ENCODE measurements at regions not wholly inside any gene's neighbourhood (a gene's known extent, or its start where the extent isn't known, plus 50 kb on each side); places are given as distances from the start of the nearest gene placed in this dataset.

DNA sequence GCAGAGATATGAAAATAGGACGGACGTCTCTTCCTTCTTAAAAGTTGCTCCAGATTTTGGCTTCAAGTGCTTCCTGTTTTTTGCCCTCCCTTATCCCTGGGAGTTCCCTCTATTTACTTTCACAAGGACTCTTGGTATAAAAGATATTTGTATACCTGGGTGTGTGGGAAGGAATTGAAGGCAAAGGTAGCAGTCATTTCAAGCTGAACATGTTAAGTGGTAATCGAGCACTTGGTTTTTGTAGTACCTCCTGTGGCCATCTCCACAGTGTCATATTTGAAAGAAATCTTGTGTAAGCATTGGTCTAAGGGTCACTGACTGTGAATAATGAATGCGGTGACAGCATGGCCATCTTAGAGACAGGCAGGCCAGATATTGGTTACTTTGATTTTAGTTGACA is 593.6 kb downstream of the MTRR start:
- H3K9me3 ChIP-seq: no peaks in the 10 kb centered on the region
- no peak for DNase-seq
- TF ChIP-seq, protein P1, sequence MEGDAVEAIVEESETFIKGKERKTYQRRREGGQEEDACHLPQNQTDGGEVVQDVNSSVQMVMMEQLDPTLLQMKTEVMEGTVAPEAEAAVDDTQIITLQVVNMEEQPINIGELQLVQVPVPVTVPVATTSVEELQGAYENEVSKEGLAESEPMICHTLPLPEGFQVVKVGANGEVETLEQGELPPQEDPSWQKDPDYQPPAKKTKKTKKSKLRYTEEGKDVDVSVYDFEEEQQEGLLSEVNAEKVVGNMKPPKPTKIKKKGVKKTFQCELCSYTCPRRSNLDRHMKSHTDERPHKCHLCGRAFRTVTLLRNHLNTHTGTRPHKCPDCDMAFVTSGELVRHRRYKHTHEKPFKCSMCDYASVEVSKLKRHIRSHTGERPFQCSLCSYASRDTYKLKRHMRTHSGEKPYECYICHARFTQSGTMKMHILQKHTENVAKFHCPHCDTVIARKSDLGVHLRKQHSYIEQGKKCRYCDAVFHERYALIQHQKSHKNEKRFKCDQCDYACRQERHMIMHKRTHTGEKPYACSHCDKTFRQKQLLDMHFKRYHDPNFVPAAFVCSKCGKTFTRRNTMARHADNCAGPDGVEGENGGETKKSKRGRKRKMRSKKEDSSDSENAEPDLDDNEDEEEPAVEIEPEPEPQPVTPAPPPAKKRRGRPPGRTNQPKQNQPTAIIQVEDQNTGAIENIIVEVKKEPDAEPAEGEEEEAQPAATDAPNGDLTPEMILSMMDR (IDR thresholded peaks at IDR 0.05): no peak
- H3K4me3 ChIP-seq: no peak overlapping the region
- intact Hi-C loops (cut with DNase I; ENCODE audit: low total_unique reads): no loop called here
- peaks cover 0 to 13% (median 0%) of the 10 kb centered on the region in 3 donors for H3K36me3 ChIP-seq
- H3K27me3 ChIP-seq: no peaks in the 10 kb centered on the region
- H3K27ac ChIP-seq: no peak overlapping the region
- H3K4me1 ChIP-seq: peaks cover 0 to 13% (median 5%) of the 10 kb centered on the region in 4 donors

DNA sequence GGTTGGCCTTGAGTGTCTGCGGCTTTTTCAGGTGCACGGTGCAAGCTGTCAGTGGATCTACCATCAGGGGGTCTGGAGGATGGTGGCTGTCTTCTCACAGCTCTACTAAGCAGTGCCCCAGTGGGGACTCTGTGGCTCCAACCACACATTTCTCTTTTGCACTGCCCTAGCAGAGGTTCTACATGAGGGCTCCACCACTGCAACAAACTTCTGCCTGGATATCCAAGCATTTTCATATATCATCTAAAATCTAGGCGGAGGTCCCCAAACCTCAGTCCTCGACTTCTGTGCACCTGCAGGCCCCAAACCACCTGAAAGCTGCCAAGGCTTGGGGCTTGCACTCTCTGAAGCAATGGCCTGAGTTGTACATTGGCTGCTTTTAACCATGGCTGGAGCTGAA is 601.5 kb downstream of the MTRR start:
- intact Hi-C loops (cut with DNase I; ENCODE audit: low total_unique reads): no loop called here
- Histone ChIP-seq H3K4me3 (no peak overlapping the region), H3K27ac (no peak overlapping the region), H3K4me1 (no peaks in the 10 kb centered on the region), H3K27me3 (no peaks in the 10 kb centered on the region), H3K36me3 (no peaks in the 10 kb centered on the region), H3K9me3 (no peaks in the 10 kb centered on the region)
- no peak for DNase-seq
- TF ChIP-seq, protein P1 (IDR thresholded peaks at IDR 0.05): no peak

DNA sequence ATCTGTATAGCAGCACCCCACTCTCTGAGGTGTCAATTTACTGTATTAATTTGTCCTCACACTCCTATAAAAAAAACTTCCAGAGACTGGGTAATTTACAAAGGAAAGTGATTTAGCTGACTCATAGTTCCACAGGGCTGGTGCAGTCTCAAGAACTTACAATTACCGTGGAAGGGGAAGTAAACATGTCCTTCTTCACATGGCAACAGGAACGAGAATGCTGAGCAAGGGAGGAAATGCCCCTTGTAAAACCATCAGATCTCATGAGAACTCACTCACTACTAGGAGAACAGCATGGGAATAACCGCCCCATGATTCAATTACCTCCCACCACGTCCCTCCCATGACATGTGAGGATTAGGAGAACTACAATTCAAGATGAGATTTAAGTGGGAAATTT is 602.6 kb downstream of the MTRR start:
- Histone ChIP-seq H3K36me3 (no peaks in the 10 kb centered on the region), H3K9me3 (no peaks in the 10 kb centered on the region), H3K27me3 (no peaks in the 10 kb centered on the region), H3K4me1 (no peaks in the 10 kb centered on the region), H3K27ac (no peak overlapping the region), H3K4me3 (no peak overlapping the region)
- TF ChIP-seq, protein P1 (IDR thresholded peaks at IDR 0.05): no peak
- DNase-seq: no peak
- intact Hi-C loops (cut with DNase I; ENCODE audit: low total_unique reads): no loop called here

DNA sequence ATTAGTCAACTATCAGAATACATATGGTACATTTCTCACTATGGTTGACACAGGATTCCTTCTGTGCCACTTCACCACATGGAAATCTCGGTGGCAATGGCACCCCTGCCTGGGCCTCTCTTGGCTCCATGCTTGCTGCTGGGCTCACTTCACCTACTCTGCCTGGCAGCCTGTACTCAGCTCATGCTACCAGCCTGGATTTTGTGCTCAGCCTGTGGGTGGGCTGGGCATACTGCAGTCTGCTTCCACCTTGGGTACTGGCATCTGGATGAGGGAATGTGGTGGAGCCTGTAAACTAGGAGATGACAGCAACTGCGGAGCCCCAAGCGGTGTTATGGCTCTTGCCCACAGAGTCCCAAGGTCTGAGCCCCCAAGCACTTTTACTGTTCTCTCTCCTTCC is 604.1 kb downstream of the MTRR start:
- Histone ChIP-seq H3K9me3 (no peaks in the 10 kb centered on the region), H3K36me3 (no peaks in the 10 kb centered on the region), H3K4me3 (no peak overlapping the region), H3K4me1 (no peaks in the 10 kb centered on the region), H3K27me3 (no peaks in the 10 kb centered on the region), H3K27ac (no peak overlapping the region)
- intact Hi-C loops (cut with DNase I; ENCODE audit: low total_unique reads): no loop called here
- DNase-seq: no peak
- TF ChIP-seq, protein P1 (IDR thresholded peaks at IDR 0.05): no peak

DNA sequence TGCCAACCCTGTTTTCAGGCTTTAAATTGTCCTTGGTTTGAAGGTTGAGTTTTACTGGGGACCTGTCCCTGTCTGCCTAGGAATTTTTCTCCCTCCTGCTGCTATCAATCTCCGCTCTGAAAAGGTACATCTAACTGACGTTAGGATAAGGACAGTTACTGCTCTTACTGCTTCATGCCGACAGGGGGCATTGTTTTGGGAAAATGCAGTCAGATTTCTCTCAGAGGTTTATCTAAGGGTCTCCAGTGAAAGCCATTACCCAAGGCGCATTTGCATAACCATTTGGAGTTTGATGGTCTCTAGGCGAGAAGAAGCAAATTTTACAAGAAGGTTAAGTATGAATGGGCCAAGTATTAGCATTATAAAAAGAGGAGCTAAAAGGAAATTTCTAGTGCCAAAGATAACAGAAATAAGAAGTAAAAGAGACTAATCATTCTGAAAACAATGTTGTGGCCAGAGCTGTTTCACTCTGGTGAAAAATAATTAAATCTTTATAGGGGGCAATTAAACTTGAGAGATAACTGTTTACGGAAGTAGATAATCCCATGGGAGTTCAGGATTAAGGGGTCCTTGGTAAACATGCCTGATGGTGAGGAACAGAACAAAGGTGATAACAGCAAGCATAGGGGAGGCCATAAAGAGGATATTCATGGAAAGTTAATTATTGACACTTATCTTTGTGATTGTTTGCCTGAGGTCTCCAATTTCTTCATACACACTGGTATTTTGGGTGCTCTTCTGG is 605.0 kb downstream of the MTRR start:
- Histone ChIP-seq H3K9me3 (no peaks in the 10 kb centered on the region), H3K36me3 (no peaks in the 10 kb centered on the region), H3K27ac (no peak overlapping the region), H3K4me3 (no peak overlapping the region), H3K27me3 (no peaks in the 10 kb centered on the region), H3K4me1 (no peaks in the 10 kb centered on the region)
- TF ChIP-seq, protein P1 (IDR thresholded peaks at IDR 0.05): no peak
- intact Hi-C loops (cut with DNase I; ENCODE audit: low total_unique reads): no loop called here
- DNase-seq: no peak

DNA sequence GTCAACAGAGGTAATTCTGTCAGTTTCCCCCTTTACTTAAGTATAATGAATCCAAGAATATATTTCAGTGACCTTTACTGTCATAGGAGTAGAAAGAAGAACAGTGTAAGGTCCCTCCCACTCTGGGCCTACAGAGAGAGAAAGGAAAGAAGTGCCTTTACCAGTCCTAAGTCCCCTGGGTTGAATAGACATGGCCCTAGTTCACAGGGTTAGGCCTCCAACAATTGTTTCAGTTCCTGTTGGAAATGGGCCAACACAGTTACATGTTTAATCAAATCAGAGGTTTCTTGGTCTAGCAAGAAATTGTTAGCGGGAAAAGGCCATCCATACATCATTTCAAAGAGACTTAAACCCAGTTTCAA is 605.6 kb downstream of the MTRR start:
- no peak overlapping the region for H3K27ac ChIP-seq
- intact Hi-C loops (cut with DNase I; ENCODE audit: low total_unique reads): no loop called here
- no peaks in the 10 kb centered on the region for H3K9me3 ChIP-seq

More for the DNA sequence above, 605.6 kb downstream of the MTRR start:
- Histone ChIP-seq H3K27me3 (no peaks in the 10 kb centered on the region), H3K4me1 (no peaks in the 10 kb centered on the region), H3K4me3 (no peak overlapping the region), H3K36me3 (no peaks in the 10 kb centered on the region)
- DNase-seq: no peak
- TF ChIP-seq, protein P1 (IDR thresholded peaks at IDR 0.05): no peak

All from tibial artery (tissue), 4 donors.